SU-DHL-6 (cell line): ENCODE measurements at regions not wholly inside any gene's neighbourhood (a gene's known extent, or its start where the extent isn't known, plus 50 kb on each side); places are given as distances from the start of the nearest gene placed in this dataset.

Experiments used
- H2AFZ ChIP-seq: fragments of 200-600 bp; sonication (generic); 2 replicates; pipeline ENCODE4 v1.6.1; 2014; ENCODE audit warnings: low read depth, mild to moderate bottlenecking, moderate library complexity, mixed read lengths, antibody characterized with exemption, low read length; ENCODE audit not compliant: severe bottlenecking
- H3F3A ChIP-seq: fragments of 200-600 bp; shearing (Covaris generic); 2 replicates; pipeline ENCODE4 v1.6.0; 2016; ENCODE audit warnings: antibody characterized with exemption, mild to moderate bottlenecking; ENCODE audit not compliant: insufficient read depth
- H3K27ac ChIP-seq: fragments of 200-600 bp; sonication (generic); 2 replicates; pipeline ENCODE4 v1.5.1; 2016; ENCODE audit warnings: low read depth, mild to moderate bottlenecking, low read length, moderate library complexity, mixed read lengths
- H3K27me3 ChIP-seq: fragments of 200-600 bp; sonication (generic), shearing (Covaris generic); 2 replicates; pipeline ENCODE4 v1.6.0; 2014; ENCODE audit warnings: mild to moderate bottlenecking, low read length
- H3K36me3 ChIP-seq: fragments of 200-600 bp; sonication (generic); 2 replicates; pipeline ENCODE4 v1.6.1; 2014; ENCODE audit warnings: mild to moderate bottlenecking, low read length, mixed read lengths
- H3K4me2 ChIP-seq: fragments of 300-600, 200-600 bp; shearing (Covaris generic), sonication (generic); 2 replicates; pipeline ENCODE4 v1.6.0; 2014; ENCODE audit warnings: low read length, low read depth, mild to moderate bottlenecking; ENCODE audit not compliant: poor library complexity, severe bottlenecking
- H3K4me3 ChIP-seq: fragments of 200-600 bp; sonication (generic); 2 replicates; pipeline ENCODE4 v1.5.1; 2014; ENCODE audit warnings: antibody characterized with exemption, low read length, mild to moderate bottlenecking, mixed read lengths; ENCODE audit not compliant: insufficient read depth, poor library complexity, severe bottlenecking
- H3K79me2 ChIP-seq: fragments of 200-600 bp; sonication (generic); 2 replicates; pipeline ENCODE4 v1.6.1; 2014; ENCODE audit warnings: mild to moderate bottlenecking, low read length, moderate library complexity; ENCODE audit not compliant: insufficient read depth
- H3K9ac ChIP-seq: fragments of 200-600 bp; sonication (generic); 2 replicates; pipeline ENCODE4 v1.7.0; 2014; ENCODE audit warnings: mild to moderate bottlenecking, low read length
- H3K9me2 ChIP-seq: fragments of 200-600 bp; sonication (generic); replicated peaks from 2 replicates; pipeline ENCODE4 v1.6.1; 2014; ENCODE audit warnings: low read length; ENCODE audit not compliant: insufficient read depth
- H3K9me3 ChIP-seq: fragments of 200-600 bp; sonication (generic); 2 replicates; pipeline ENCODE4 v1.6.1; 2014; ENCODE audit warnings: low read length, mixed read lengths; ENCODE audit not compliant: insufficient read depth
- H4K20me1 ChIP-seq: fragments of 200-600 bp; sonication (generic); 2 replicates; pipeline ENCODE4 v1.6.1; 2014; ENCODE audit warnings: low read depth, mild to moderate bottlenecking, antibody characterized with exemption, low read length, moderate library complexity, mixed read lengths
- EZH2phosphoT487 ChIP-seq: fragments of 200-600 bp; sonication (generic), shearing (Covaris generic); conservative IDR thresholded peaks from 2 replicates; pipeline ENCODE4 v1.6.1; 2018; ENCODE audit warnings: mild to moderate bottlenecking, antibody characterized with exemption, low read length, moderate library complexity, mixed read lengths
- TF ChIP-seq, protein P1 (sequence below): fragments of 200-600 bp; sonication (generic); IDR thresholded peaks from one replicate; pipeline ENCODE4 v1.5.1; 2017; ENCODE audit warnings: antibody characterized with exemption, mild to moderate bottlenecking, low read length, moderate library complexity; ENCODE audit not compliant: insufficient read depth, poor library complexity, severe bottlenecking

DNA sequence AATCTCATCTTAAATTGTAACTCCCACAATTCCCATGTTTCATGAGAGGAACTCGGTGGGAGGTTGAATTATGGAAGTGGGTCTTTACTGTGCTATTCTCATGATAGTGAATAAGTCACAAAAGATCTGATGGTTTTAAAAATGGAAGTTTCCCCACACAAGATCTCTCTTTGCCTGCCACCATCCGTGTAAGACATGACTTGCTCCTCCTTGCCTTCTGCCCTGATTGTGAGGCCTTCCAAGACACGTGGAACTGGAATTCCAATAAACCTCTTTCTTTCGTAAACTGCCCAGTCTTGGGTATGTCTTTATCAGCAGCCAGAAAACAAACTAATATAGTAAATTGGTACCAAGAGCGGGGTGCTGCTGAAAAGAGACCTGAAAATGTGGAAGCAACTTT lies 761.6 kb upstream of the RGS18 start:
- Histone ChIP-seq H3K9ac (no peak overlapping the region), H3K36me3 (no peaks in the 10 kb centered on the region), H3K9me2 (no peaks in the 10 kb centered on the region), H3K4me3 (no peak overlapping the region), H3K27ac (no peak overlapping the region), H4K20me1 (no peaks in the 10 kb centered on the region), H3K27me3 (no peaks in the 10 kb centered on the region), H3F3A (no peaks in the 10 kb centered on the region), H2AFZ (no peak overlapping the region), H3K79me2 (no peaks in the 10 kb centered on the region), H3K4me2 (no peak overlapping the region), H3K9me3 (no peaks in the 10 kb centered on the region; the same call in 1 of the 2 replicates)
- TF ChIP-seq, protein P1, sequence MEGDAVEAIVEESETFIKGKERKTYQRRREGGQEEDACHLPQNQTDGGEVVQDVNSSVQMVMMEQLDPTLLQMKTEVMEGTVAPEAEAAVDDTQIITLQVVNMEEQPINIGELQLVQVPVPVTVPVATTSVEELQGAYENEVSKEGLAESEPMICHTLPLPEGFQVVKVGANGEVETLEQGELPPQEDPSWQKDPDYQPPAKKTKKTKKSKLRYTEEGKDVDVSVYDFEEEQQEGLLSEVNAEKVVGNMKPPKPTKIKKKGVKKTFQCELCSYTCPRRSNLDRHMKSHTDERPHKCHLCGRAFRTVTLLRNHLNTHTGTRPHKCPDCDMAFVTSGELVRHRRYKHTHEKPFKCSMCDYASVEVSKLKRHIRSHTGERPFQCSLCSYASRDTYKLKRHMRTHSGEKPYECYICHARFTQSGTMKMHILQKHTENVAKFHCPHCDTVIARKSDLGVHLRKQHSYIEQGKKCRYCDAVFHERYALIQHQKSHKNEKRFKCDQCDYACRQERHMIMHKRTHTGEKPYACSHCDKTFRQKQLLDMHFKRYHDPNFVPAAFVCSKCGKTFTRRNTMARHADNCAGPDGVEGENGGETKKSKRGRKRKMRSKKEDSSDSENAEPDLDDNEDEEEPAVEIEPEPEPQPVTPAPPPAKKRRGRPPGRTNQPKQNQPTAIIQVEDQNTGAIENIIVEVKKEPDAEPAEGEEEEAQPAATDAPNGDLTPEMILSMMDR, result no peak
- no peak for TF ChIP-seq EZH2phosphoT487

DNA sequence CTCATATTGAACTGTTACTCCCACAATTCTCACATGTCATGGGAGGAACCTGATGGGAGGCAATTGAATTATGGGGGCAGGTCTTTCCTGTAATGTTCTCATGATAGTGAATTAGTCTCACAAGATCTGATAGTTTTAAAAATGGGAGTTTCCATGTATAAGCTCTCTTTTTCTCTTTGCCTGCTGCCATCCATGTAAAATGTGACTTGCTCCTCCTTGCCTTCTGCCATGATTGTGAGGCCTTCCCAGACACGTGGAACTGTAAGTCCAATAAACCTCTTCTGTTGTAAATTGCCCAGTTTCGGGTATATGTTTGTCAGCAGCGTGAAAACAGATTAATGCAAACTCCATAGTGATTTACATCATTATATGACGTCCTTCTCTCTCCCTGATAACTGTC lies 759.7 kb upstream of the RGS18 start:
- no peak overlapping the region for H3K9ac ChIP-seq
- H3K79me2 ChIP-seq, result no peaks in the 10 kb centered on the region
- no peak overlapping the region for H3K27ac ChIP-seq
- H2AFZ ChIP-seq, result no peak overlapping the region
- no peaks in the 10 kb centered on the region for H3K27me3 ChIP-seq
- H3K9me3 ChIP-seq, result no peaks in the 10 kb centered on the region; the same call in 1 of the 2 replicates
- H3K9me2 ChIP-seq, result no peaks in the 10 kb centered on the region
- TF ChIP-seq, protein P1, result no peak
- TF ChIP-seq EZH2phosphoT487, result no peak
- no peaks in the 10 kb centered on the region for H3F3A ChIP-seq
- no peaks in the 10 kb centered on the region for H4K20me1 ChIP-seq
- H3K4me3 ChIP-seq, result no peak overlapping the region
- no peak overlapping the region for H3K4me2 ChIP-seq
- H3K36me3 ChIP-seq, result no peaks in the 10 kb centered on the region

DNA sequence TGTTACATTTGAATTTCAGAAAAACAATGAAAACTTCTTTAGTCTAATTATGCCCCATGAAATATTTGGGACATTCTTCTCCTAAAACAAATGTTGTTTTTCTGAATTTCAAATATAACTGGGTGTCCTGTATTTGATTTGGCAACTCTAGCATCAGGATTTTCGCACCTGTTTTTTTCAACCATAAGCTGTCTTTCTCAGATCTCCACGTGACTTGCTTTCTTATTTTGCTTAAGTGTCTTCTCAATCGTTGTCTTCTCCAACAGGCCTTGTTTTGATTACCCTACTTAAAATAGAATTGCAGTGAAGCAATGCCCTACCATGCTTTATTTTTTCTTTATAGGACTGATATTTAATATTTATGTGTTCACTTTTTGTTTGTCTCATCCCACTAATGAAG lies 752.8 kb upstream of the RGS18 start:
- Histone ChIP-seq H3F3A (no peaks in the 10 kb centered on the region), H2AFZ (peak overlapping the region; percentile 15)

More for the DNA sequence above, 752.8 kb upstream of the RGS18 start:
- Histone ChIP-seq H3K9me2 (no peaks in the 10 kb centered on the region), H3K79me2 (no peaks in the 10 kb centered on the region), H3K4me2 (no peak overlapping the region), H3K27ac (no peak overlapping the region), H3K9me3 (no peaks in the 10 kb centered on the region), H3K4me3 (no peak overlapping the region), H3K9ac (no peak overlapping the region), H3K36me3 (no peaks in the 10 kb centered on the region), H3K27me3 (no peaks in the 10 kb centered on the region), H4K20me1 (no peaks in the 10 kb centered on the region)
- no peak for TF ChIP-seq EZH2phosphoT487
- TF ChIP-seq, protein P1, result no peak
